GM12872 (cell line): ENCODE measurements at regions not wholly inside any gene's neighbourhood (a gene's known extent, or its start where the extent isn't known, plus 50 kb on each side); places are given as distances from the start of the nearest gene placed in this dataset.

ENCODE experiments used
- TF ChIP-seq, protein P1 (sequence below): IDR thresholded peaks from 3 replicates; pipeline ENCODE4 v1.5.1; 2011; ENCODE audit warnings: low read depth, mild to moderate bottlenecking, low read length, moderate library complexity; ENCODE audit not compliant: insufficient read depth

DNA sequence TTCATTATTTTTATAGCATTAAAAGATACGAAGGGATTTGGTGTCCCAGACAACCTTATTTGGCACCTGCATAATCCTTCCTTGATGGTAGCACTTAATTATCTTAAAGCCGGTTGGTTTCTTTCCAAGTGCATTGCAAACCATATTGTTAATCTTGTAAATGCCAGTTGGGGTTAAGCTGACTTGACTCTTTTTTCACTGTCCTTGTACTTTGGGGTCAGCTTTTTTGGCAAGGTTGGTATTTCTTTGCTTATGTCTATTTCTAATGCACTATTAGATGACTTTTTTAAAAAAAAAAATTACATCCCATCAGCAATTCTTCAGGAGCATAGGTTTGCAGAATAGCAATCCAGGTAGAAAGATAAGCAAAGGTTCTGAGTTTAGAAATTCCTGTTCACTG is 466.8 kb upstream of the TLE4 start:
- TF ChIP-seq, protein P1, sequence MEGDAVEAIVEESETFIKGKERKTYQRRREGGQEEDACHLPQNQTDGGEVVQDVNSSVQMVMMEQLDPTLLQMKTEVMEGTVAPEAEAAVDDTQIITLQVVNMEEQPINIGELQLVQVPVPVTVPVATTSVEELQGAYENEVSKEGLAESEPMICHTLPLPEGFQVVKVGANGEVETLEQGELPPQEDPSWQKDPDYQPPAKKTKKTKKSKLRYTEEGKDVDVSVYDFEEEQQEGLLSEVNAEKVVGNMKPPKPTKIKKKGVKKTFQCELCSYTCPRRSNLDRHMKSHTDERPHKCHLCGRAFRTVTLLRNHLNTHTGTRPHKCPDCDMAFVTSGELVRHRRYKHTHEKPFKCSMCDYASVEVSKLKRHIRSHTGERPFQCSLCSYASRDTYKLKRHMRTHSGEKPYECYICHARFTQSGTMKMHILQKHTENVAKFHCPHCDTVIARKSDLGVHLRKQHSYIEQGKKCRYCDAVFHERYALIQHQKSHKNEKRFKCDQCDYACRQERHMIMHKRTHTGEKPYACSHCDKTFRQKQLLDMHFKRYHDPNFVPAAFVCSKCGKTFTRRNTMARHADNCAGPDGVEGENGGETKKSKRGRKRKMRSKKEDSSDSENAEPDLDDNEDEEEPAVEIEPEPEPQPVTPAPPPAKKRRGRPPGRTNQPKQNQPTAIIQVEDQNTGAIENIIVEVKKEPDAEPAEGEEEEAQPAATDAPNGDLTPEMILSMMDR = no peak

DNA sequence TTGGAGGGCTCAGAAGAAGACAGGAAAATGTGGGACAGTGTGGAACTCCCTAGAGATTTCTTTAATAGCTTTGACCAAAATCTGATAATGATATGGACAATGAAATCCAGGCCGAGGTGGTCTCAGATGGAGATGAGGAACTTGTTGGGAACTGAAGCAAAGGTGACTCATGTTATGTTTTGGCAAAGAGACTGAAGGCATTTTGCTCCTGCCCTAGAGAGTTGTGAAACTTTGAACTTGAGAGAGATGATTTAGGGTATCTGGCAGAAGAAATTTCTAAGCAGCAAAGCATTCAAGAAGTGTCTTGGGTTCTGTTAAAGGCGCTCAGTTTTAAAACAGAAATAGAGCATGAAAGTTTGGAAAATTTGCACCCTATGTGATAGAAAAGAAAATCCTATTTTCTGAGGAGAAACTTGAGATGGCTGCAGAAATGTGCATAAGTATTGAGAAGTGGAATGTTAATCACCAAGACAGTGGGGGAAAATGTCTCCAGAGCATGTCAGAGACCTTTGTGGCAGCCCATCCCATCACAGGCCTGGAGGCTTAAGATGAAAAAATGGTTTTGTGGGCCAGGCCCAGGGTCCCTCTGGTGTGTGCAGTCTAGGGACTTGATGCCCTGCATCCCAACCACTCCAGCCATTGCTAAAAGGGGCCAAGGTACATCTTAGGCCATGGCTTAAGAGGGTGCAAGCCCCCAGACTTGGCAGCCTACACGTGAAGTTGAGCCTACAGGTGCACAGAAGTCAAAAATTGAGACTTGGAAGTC is 463.7 kb upstream of the TLE4 start:
- TF ChIP-seq, protein P1 = no peak

DNA sequence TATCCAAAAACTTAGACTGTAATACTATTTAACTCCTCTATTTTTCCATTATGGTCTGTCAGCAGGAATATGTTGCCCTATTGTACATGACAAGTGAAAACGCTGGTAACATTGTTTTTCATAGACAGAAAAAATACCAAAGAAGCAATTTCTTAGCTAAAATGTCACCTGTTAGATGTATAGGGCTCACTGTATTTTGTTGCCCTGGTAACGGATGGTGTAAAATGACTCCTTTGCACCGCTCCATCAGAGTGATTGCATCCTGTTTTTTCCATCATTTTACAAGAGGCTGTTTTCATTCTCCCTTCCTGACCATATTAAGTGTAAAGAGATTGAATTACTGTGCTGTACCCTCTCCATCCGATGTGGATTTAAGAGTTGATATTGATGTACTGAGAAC is 460.1 kb upstream of the TLE4 start:
- TF ChIP-seq, protein P1 = no peak

DNA sequence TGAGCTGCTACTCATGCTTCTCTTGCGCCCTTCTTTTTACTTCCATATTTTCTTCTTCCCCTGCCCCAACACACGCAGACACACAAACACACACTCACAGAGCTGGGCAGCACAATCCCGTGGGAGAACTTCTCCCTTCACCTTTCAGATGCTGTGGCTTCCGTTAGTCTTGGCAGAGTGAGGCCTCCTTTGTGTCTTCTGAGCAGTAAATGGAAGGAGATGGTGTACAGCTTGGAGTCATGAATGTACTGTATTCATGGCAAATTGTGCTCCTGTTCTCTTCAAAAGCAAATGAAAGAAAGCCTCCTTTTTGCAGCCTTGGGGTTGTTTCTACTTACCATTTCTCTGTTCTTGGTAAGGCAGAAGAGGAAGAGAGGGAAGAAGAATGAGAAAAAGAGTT is 456.6 kb upstream of the TLE4 start:
- TF ChIP-seq, protein P1 = no peak

DNA sequence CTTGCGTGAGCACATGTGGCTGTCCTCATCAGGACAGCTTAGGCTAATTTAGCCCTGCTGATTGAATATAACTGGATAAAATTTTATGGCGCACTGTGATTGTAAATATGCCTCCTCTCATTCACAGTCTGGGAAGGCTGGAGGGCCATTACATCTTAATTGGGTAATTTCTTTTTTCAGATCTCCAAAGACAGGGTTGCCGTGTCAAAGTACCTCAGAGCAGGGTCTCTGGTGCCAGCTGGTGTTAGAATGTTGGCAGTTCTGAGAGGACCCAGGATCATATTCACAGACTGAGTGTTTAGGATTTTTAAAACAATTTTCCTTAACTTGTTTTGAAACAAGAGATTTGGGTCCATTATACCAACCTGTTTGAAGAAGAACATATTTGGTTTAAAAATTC is 455.7 kb upstream of the TLE4 start:
- TF ChIP-seq, protein P1 = no peak

DNA sequence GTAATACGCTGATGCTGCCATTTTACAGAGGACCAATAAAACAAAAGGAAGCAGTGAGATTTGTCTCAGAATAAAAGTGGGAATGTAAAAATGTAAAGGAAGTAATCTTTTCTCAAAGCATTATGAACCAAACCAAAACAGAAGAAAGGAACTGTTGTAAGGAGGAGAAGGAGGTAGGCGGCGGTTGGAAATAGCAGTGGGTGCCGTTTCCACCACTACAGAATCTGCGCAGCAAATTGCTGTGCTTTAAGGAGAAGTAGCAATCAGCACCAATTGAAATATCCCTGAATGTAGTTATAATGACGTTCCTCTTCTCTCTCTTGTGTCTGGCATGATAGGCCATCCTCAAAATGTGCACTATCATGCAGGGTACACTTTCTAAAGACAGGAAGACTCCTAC is 455.1 kb upstream of the TLE4 start:
- TF ChIP-seq, protein P1 = no peak

DNA sequence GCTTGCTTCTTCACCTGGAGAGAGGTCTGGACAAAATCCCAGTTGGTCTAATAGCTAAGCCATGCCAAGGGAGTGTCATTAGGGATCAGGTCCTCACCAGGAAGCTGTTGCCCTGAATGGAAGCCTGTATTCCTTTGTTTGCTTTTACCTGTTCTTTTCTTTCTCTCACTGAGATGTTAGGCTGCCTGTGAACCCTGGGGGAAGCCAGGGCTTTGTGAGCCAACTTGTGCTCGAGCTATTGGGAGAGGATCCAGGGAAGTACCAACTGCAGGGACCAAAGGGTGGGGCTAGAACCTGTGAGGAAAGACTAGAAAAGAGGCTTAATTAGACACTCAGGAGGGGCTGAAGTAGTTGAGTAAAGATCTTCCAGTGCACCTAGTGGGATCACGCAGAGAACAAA is 451.2 kb upstream of the TLE4 start:
- TF ChIP-seq, protein P1 = no peak

DNA sequence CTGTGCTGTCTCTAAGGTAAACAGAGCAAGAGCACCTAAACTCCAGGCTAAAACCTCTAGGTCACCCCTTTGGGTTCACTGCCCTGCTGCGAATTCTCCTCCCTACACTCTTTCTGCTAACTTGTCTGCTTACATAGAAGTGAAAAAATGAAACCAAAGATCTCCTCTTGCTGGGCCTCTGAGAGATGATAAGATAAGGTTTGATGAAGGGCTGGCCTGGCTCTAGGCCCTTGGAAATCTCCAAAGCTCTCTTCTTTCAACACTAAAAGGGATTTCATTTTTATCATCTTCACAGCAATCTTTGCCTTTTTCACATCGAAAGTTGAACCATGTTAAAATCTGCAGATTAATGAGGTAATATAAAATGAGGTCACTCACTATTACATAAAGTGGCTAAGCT is 450.8 kb upstream of the TLE4 start:
- TF ChIP-seq, protein P1 = no peak
